ENCODE measurements at regions not wholly inside any gene's neighbourhood (a gene's known extent, or its start where the extent isn't known, plus 50 kb on each side); places are given as distances from the start of the nearest gene placed in this dataset.
A peak's percentile ranks its signal among the peaks of the same experiment; 100 is the strongest.

GRCh38 chr4:11546391-11547175, 117.9 kb upstream of the HS3ST1 start:
- ATAC-seq (ENCODE audit: low FRiP score) (no peak), DNase-seq (ENCODE audit: low spot score) (no peak)
- TF ChIP-seq, protein P1, sequence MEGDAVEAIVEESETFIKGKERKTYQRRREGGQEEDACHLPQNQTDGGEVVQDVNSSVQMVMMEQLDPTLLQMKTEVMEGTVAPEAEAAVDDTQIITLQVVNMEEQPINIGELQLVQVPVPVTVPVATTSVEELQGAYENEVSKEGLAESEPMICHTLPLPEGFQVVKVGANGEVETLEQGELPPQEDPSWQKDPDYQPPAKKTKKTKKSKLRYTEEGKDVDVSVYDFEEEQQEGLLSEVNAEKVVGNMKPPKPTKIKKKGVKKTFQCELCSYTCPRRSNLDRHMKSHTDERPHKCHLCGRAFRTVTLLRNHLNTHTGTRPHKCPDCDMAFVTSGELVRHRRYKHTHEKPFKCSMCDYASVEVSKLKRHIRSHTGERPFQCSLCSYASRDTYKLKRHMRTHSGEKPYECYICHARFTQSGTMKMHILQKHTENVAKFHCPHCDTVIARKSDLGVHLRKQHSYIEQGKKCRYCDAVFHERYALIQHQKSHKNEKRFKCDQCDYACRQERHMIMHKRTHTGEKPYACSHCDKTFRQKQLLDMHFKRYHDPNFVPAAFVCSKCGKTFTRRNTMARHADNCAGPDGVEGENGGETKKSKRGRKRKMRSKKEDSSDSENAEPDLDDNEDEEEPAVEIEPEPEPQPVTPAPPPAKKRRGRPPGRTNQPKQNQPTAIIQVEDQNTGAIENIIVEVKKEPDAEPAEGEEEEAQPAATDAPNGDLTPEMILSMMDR (IDR thresholded peaks at IDR 0.05) = no peak

- no peak for ATAC-seq (ENCODE audit: low FRiP score)
- TF ChIP-seq, protein P1 (IDR thresholded peaks at IDR 0.05) = no peak
- no peak for DNase-seq (ENCODE audit: low spot score)
Observed at GRCh38 chr4:11545651-11546050, 117.0 kb upstream of the HS3ST1 start.

- ATAC-seq (ENCODE audit: low FRiP score) (no peak), DNase-seq (ENCODE audit: low spot score) (no peak)
- TF ChIP-seq, protein P1 (IDR thresholded peaks at IDR 0.05) = no peak
Observed at GRCh38 chr4:11544211-11544610, 115.5 kb upstream of the HS3ST1 start.

DNA sequence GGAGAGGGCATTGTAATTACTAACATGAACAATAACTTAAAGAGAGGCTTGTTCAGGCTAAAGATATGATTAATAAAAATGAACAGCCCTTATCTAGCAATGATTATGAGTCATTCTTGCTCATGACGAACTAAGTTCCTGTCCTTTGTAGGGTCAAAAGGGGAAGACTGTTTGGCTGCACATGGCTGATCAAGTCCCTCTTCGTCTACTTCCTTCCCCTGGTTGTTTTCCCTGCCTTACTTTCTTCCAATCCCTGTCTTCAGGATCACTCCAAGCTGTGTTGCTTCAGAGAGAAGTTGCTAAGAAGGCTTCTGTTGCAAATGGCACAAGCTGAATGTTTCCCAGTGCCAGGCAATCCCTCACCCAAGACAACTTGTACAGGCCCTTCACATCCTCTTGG, 115.0 kb upstream of the HS3ST1 start:
- TF ChIP-seq, protein P1 (IDR thresholded peaks at IDR 0.05) = no peak
- ATAC-seq (ENCODE audit: low FRiP score) (peak; percentile 57), DNase-seq (ENCODE audit: low spot score) (no peak)

GRCh38 chr4:11542952-11543351, 114.3 kb upstream of the HS3ST1 start:
- DNase-seq (ENCODE audit: low spot score) (no peak), ATAC-seq (ENCODE audit: low FRiP score) (no peak)
- TF ChIP-seq, protein P1 (IDR thresholded peaks at IDR 0.05) = no peak

GRCh38 chr4:11537846-11538245, 109.2 kb upstream of the HS3ST1 start:
- ATAC-seq (ENCODE audit: low FRiP score) (no peak), DNase-seq (ENCODE audit: low spot score) (no peak)
- TF ChIP-seq, protein P1 (IDR thresholded peaks at IDR 0.05) = no peak

- DNase-seq (ENCODE audit: low spot score) = no peak
- TF ChIP-seq, protein P1 (IDR thresholded peaks at IDR 0.05) = no peak
- ATAC-seq (ENCODE audit: low FRiP score) = no peak
Observed at GRCh38 chr4:11535333-11535732, 106.6 kb upstream of the HS3ST1 start.
